GM12878 (cell line): ENCODE measurements at regions not wholly inside any gene's neighbourhood (a gene's known extent, or its start where the extent isn't known, plus 50 kb on each side); places are given as distances from the start of the nearest gene placed in this dataset.

ENCODE experiments used
- ATAC-seq: fragments of 200-7000 bp; cut with Tn5 transposase; 3 replicates; pipeline ENCODE4 v1.9.1; 2020; ENCODE audit warnings: mild to moderate bottlenecking, moderate library complexity
- BruUV-seq: library from RNA; stranded (reverse); fragments of 400-500 nt; replicated peaks from 2 replicates; lab custom pipeline; 2021; lab: Mats Ljungman, UMichigan
- CTCF ChIA-PET: fragments of 300-600 bp; sonication (Branson Sonifier 250); formaldehyde crosslinking; extraction: SDS; loops from one replicate; lab custom pipeline; 2021; ENCODE audit warnings: inconsistent platforms; lab: Yijun Ruan, JAX
- POLR2A ChIA-PET: fragments of 350-600 bp; formaldehyde crosslinking; extraction: SDS; loops from one replicate; lab custom pipeline; 2021; ENCODE audit warnings: inconsistent platforms; lab: Charles Lee
- RAD21 ChIA-PET: fragments of 300-600 bp; sonication (Branson Sonifier 250); formaldehyde crosslinking; loops from one replicate; lab custom pipeline; 2023; ENCODE audit warnings: antibody characterized with exemption; ENCODE audit not compliant: unreplicated experiment; lab: Charles Lee
- SMC1A ChIA-PET: fragments of 300-600 bp; sonication (Branson Sonifier 250); formaldehyde crosslinking; loops from one replicate; lab custom pipeline; 2023; ENCODE audit not compliant: unreplicated experiment, uncharacterized antibody; lab: Charles Lee
- DNase-seq: peaks from one replicate; pipeline ENCODE4 v3.0.0-alpha.2; 2011; ENCODE audit warnings: low read depth, low spot score
- FAIRE-seq: peaks from 3 replicates; lab custom pipeline; 2011; peaks lifted over from hg19 to GRCh38; lab: Jason Lieb, UNC
- H2AFZ ChIP-seq: 2 replicates; pipeline ENCODE4 v1.6.0; 2011; ENCODE audit warnings: low read depth, low read length, control low read depth; ENCODE audit not compliant: control insufficient read depth
- H3K27ac ChIP-seq: 2 replicates; pipeline ENCODE4 v1.5.1; 2011; ENCODE audit warnings: control low read depth; ENCODE audit not compliant: control insufficient read depth, insufficient read depth
- H3K27me3 ChIP-seq, 2 experiments: replicated peaks in 1 of 2; 2 replicates each; pipeline versions ENCODE4 v1.6.0 to v1.6.1; 2011; ENCODE audit warnings: low read length in 1 of 2; ENCODE audit not compliant: control insufficient read depth in 2 of 2, insufficient read depth in 2 of 2
- H3K36me3 ChIP-seq, 2 experiments: 2 replicates each; pipeline ENCODE4 v1.5.1; 2011; ENCODE audit warnings: low read length in 1 of 2; ENCODE audit not compliant: control insufficient read depth in 2 of 2, insufficient read depth in 2 of 2
- H3K4me1 ChIP-seq: 2 replicates; pipeline ENCODE4 v1.6.1; 2011; ENCODE audit warnings: mild to moderate bottlenecking, low read length, moderate library complexity, mixed read lengths; ENCODE audit not compliant: control insufficient read depth, insufficient read depth
- H3K4me2 ChIP-seq: 2 replicates; pipeline ENCODE4 v1.6.0; 2011; ENCODE audit warnings: control low read depth; ENCODE audit not compliant: control insufficient read depth, insufficient read depth
- H3K4me3 ChIP-seq: fragments of 200-600 bp; sonication (generic); 2 replicates; pipeline ENCODE4 v1.5.1; 2016
- H3K79me2 ChIP-seq: 2 replicates; pipeline ENCODE4 v1.6.0; 2011; ENCODE audit warnings: low read length; ENCODE audit not compliant: control insufficient read depth, insufficient read depth
- H3K9ac ChIP-seq: 2 replicates; pipeline ENCODE4 v1.8.0; 2011; ENCODE audit warnings: low read length, control low read depth, mixed read lengths; ENCODE audit not compliant: control insufficient read depth, insufficient read depth
- H3K9me3 ChIP-seq: replicated peaks from 3 replicates; pipeline ENCODE4 v1.5.1; 2011; ENCODE audit warnings: mild to moderate bottlenecking, low read length; ENCODE audit not compliant: control insufficient read depth, insufficient read depth
- H4K20me1 ChIP-seq: 2 replicates; pipeline ENCODE4 v1.6.0; 2011; ENCODE audit not compliant: control insufficient read depth, insufficient read depth
- BCL11A ChIP-seq: IDR thresholded peaks from 2 replicates; pipeline ENCODE4 v1.6.1; 2011; ENCODE audit warnings: low read depth, low read length
- HCFC1 ChIP-seq: fragments of 150-350 bp; IDR thresholded peaks from 2 replicates; pipeline ENCODE4 v1.6.1; 2014; ENCODE audit warnings: low read length
- WGBS: methylation state at CpG from one replicate; pipeline ENCODE4 v1.1.6; 2016; ENCODE audit warnings: low lambda C conversion rate; ENCODE audit not compliant: insufficient replicate concordance, insufficient coverage; ENCODE audit errors: missing lambda C conversion rate; 5-methylcytosine and 5-hydroxymethylcytosine counted together
- in situ Hi-C: fragments of 300-500 bp; cut with MboI; formaldehyde crosslinking; loops from 9 replicates; pipeline ENCODE4 v1.14.3; 2018; ENCODE audit warnings: mixed read lengths
- intact Hi-C: fragments of 100-400 bp; cut with micrococcal nuclease; formaldehyde crosslinking; loops from one replicate; pipeline ENCODE4 v1.14.2; 2022; ENCODE audit not compliant: unreplicated experiment
- TF ChIP-seq, protein P1 (sequence below): fragments of 450-650 bp; IDR thresholded peaks from 2 replicates; pipeline ENCODE4 v1.6.1; 2016; ENCODE audit warnings: mild to moderate bottlenecking

DNA sequence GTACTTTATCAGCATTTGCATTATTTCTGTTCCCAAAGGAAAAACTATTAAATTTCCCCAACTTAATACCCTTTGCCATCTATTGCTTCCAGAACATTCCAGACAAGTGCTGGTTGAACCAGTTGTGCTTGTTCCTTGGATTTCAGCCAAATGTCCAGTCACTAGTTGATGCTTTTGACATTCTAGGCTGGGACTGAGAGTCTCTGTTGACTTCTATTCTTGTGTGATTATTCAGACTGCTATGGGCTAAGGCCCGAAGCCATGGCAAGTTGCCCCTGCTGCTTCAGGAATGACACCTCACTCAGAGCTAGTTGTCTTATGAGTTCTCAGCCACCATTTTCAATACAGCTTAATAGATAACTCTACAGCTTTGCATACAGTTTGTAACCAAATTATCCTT is 458.1 kb upstream of the ARGLU1 start:
- ATAC-seq: no peak
- H3K27me3 ChIP-seq: no peaks in the 10 kb centered on the region
- H3K79me2 ChIP-seq: no peaks in the 10 kb centered on the region
- CTCF ChIA-PET: no interaction called here
- in situ Hi-C loops: no loop called here
- H4K20me1 ChIP-seq: no peaks in the 10 kb centered on the region
- WGBS: 39% methylated on average over 1 of the region's 1 CpG
- no peak overlapping the region for H2AFZ ChIP-seq
- FAIRE-seq: no peak
- H3K9ac ChIP-seq: no peak overlapping the region
- no peak for TF ChIP-seq HCFC1
- TF ChIP-seq, all 136 proteins: peak for 0
- BruUV-seq: no TSS peak
- H3K9me3 ChIP-seq: no peaks in the 10 kb centered on the region
- H3K36me3 ChIP-seq: no peaks in the 10 kb centered on the region
- no peak overlapping the region for H3K27ac ChIP-seq
- intact Hi-C loops: no loop called here
- no peaks in the 10 kb centered on the region for H3K4me1 ChIP-seq
- SMC1A ChIA-PET: interaction anchor here (1.1 to 1.5 kb wide), 2 partner anchors 41 to 52 kb away, joined by 3 read pairs; no protein-coding TSS in a partner anchor
- H3K4me3 ChIP-seq: no peak overlapping the region
- RAD21 ChIA-PET: interaction anchor here (0.8 kb wide), 1 partner anchor 44 kb away, joined by 3 read pairs; no protein-coding TSS in a partner anchor
- DNase-seq: no peak
- no peak overlapping the region for H3K4me2 ChIP-seq
- POLR2A ChIA-PET: no interaction called here

DNA sequence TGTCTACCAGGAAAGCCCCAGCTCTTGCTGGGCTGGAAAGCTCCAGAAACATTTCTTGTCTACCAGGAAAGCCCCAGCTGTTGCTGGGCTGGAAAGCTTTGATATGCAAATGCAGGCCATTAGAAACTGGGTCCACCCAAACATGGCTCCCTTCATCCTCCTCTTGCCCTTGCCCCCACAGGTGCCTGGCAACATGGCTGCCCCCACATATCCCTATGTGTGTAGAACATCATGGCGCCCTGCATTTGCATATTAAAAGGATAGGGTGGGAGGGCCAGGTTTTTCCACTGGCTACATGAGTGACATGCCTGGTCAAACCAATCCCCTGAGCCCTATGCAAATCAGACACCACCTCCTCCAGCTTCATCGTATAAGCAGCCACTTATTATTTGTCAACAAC is 455.4 kb upstream of the ARGLU1 start:
- H3K27me3 ChIP-seq: no peaks in the 10 kb centered on the region
- no peaks in the 10 kb centered on the region for H3K36me3 ChIP-seq
- ChIA-PET CTCF (no interaction called here), SMC1A (interaction anchor here (0.9 to 1.7 kb wide), 2 partner anchors 13 to 32 kb away, joined by 4 read pairs; no protein-coding TSS in a partner anchor), RAD21 (no interaction called here), POLR2A (interaction anchor here (0.9 kb wide), 1 partner anchor 40 kb away, joined by 3 read pairs; no protein-coding TSS in a partner anchor)
- intact Hi-C loops: no loop called here
- H3K4me1 ChIP-seq: no peaks in the 10 kb centered on the region
- TF ChIP-seq BCL11A: no peak
- TF ChIP-seq, protein P1, sequence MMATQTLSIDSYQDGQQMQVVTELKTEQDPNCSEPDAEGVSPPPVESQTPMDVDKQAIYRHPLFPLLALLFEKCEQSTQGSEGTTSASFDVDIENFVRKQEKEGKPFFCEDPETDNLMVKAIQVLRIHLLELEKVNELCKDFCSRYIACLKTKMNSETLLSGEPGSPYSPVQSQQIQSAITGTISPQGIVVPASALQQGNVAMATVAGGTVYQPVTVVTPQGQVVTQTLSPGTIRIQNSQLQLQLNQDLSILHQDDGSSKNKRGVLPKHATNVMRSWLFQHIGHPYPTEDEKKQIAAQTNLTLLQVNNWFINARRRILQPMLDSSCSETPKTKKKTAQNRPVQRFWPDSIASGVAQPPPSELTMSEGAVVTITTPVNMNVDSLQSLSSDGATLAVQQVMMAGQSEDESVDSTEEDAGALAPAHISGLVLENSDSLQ: peak; percentile 72
- H4K20me1 ChIP-seq: no peaks in the 10 kb centered on the region
- WGBS: 27% methylated on average over 2 of the region's 2 CpGs
- in situ Hi-C loops: no loop called here
- no peak overlapping the region for H3K4me2 ChIP-seq
- H3K79me2 ChIP-seq: no peaks in the 10 kb centered on the region
- H2AFZ ChIP-seq: no peak overlapping the region
- no TSS peak for BruUV-seq
- no peak for FAIRE-seq
- H3K4me3 ChIP-seq: no peak overlapping the region
- no peak for DNase-seq
- H3K9me3 ChIP-seq: no peaks in the 10 kb centered on the region
- ATAC-seq: no peak
- no peak overlapping the region for H3K27ac ChIP-seq
- no peak overlapping the region for H3K9ac ChIP-seq
